ENCODE measurements at regions not wholly inside any gene's neighbourhood (a gene's known extent, or its start where the extent isn't known, plus 50 kb on each side); places are given as distances from the start of the nearest gene placed in this dataset.
"Not testable (repeated sequence)": the region's sequence is repeated elsewhere in the genome, so short reads cannot be mapped to it uniquely, and the experiment has no call there.

GRCh38 chr1:101121504-101121903 lies 95.9 kb upstream of the DPH5 start:
- Histone ChIP-seq H3F3A (ENCODE audit: insufficient read depth) (no peaks in the 10 kb centered on the region), H3K79me2 (ENCODE audit: insufficient read depth) (no peaks in the 10 kb centered on the region), H3K4me2 (ENCODE audit: unreplicated experiment) (no peak overlapping the region), H3K4me1 (ENCODE audit: insufficient read depth) (no peaks in the 10 kb centered on the region), H2AFZ (no peak overlapping the region), H3K9me3 (ENCODE audit: low read depth) (no peaks in the 10 kb centered on the region), H3K4me3 (no peak overlapping the region), H3K36me3 (ENCODE audit: low read depth) (no peaks in the 10 kb centered on the region), H3K9me2 (ENCODE audit: insufficient read depth) (no peaks in the 10 kb centered on the region), H3K27ac (no peak overlapping the region), H3K9ac (no peak overlapping the region), H4K20me1 (ENCODE audit: insufficient read depth) (no peaks in the 10 kb centered on the region), H3K27me3 (replicated peaks; ENCODE audit: insufficient read depth) (no peaks in the 10 kb centered on the region)
- 100% methylated on average over 1 of the region's 1 CpG for WGBS, 2 experiments (ENCODE audit: low coverage in 1 of 2, low lambda C conversion rate in 2 of 2, missing lambda C conversion rate in 2 of 2)
- TF ChIP-seq EZH2 (IDR thresholded peaks at IDR 0.05; ENCODE audit: insufficient read depth, poor library complexity, severe bottlenecking) (no peak), EZH2phosphoT487 (IDR thresholded peaks at IDR 0.05; ENCODE audit: insufficient read depth, low read depth) (no peak)
- no peak for DNase-seq
- in situ Hi-C loops (cut with MboI): no loop called here

DNA sequence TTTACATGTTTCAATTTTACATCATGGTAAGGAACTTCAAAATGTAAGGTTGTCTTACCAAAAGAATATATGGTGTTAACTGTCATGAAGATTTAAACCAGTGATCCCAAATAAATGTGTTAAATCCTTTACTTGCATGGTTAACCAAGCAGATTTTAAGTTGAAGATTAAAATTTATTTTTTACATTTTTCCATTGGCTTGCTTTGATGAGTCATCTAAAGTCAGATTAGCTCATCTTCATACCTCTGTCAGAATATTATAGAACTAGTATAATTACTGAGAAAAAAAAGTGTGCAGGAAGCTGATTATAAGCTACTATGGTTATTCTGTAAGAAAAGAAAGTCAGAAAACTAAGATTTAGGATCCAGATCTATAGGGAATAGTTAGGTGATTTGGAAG lies 95.3 kb upstream of the DPH5 start:
- H3K27ac ChIP-seq: no peak overlapping the region
- H3K9me3 ChIP-seq (ENCODE audit: low read depth): no peaks in the 10 kb centered on the region
- H3F3A ChIP-seq (ENCODE audit: insufficient read depth): no peaks in the 10 kb centered on the region
- no peak overlapping the region for H3K9ac ChIP-seq
- no peaks in the 10 kb centered on the region for H3K36me3 ChIP-seq (ENCODE audit: low read depth)
- H3K4me2 ChIP-seq (ENCODE audit: unreplicated experiment): no peak overlapping the region
- no peaks in the 10 kb centered on the region for H3K27me3 ChIP-seq (replicated peaks; ENCODE audit: insufficient read depth)
- DNase-seq: peak; percentile 20
- no peaks in the 10 kb centered on the region for H3K4me1 ChIP-seq (ENCODE audit: insufficient read depth)
- no peak overlapping the region for H2AFZ ChIP-seq
- TF ChIP-seq EZH2phosphoT487 (IDR thresholded peaks at IDR 0.05; ENCODE audit: insufficient read depth, low read depth) (no peak), EZH2 (IDR thresholded peaks at IDR 0.05; ENCODE audit: insufficient read depth, poor library complexity, severe bottlenecking) (no peak)
- no peaks in the 10 kb centered on the region for H3K79me2 ChIP-seq (ENCODE audit: insufficient read depth)
- no peak overlapping the region for H3K4me3 ChIP-seq
- H3K9me2 ChIP-seq (ENCODE audit: insufficient read depth): no peaks in the 10 kb centered on the region
- no peaks in the 10 kb centered on the region for H4K20me1 ChIP-seq (ENCODE audit: insufficient read depth)
- in situ Hi-C loops (cut with MboI): no loop called here

GRCh38 chr1:101119289-101119688 lies 93.7 kb upstream of the DPH5 start:
- DNase-seq: no peak
- whole genome bisulfite sequencing, 2 experiments (ENCODE audit: low coverage in 1 of 2, low lambda C conversion rate in 2 of 2, missing lambda C conversion rate in 2 of 2): 79 to 81% methylated on average over 4 of the region's 4 CpGs
- Histone ChIP-seq H3F3A (ENCODE audit: insufficient read depth) (no peaks in the 10 kb centered on the region), H3K4me1 (ENCODE audit: insufficient read depth) (no peaks in the 10 kb centered on the region), H3K4me3 (no peak overlapping the region), H3K27me3 (replicated peaks; ENCODE audit: insufficient read depth) (no peaks in the 10 kb centered on the region), H4K20me1 (ENCODE audit: insufficient read depth) (no peaks in the 10 kb centered on the region), H3K9ac (no peak overlapping the region), H3K79me2 (ENCODE audit: insufficient read depth) (no peaks in the 10 kb centered on the region), H3K4me2 (ENCODE audit: unreplicated experiment) (no peak overlapping the region), H3K9me3 (ENCODE audit: low read depth) (no peaks in the 10 kb centered on the region), H3K36me3 (ENCODE audit: low read depth) (no peaks in the 10 kb centered on the region), H2AFZ (no peak overlapping the region), H3K27ac (no peak overlapping the region), H3K9me2 (ENCODE audit: insufficient read depth) (no peaks in the 10 kb centered on the region)
- in situ Hi-C loops (cut with MboI): no loop called here
- TF ChIP-seq EZH2 (IDR thresholded peaks at IDR 0.05; ENCODE audit: insufficient read depth, poor library complexity, severe bottlenecking): no peak
- no peak for TF ChIP-seq EZH2phosphoT487 (IDR thresholded peaks at IDR 0.05; ENCODE audit: insufficient read depth, low read depth)

DNA sequence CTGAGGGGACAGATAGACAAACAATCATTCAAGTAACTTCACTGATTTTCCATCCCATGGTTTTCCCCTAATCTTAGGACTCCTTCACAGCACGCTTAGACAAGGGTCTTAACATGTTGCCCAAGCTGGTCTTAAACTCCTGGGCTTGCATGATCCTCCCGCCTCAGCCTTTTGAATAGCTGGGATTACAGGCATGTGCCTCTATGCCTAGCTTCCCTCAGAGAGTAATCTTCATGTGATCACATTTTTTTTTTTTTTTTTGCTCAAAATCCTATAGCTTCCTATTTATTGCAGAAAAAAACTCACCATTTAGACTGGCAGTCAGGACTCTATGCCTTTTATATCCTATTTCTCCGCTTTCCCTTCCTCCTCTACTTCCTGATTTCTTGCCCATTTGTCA lies 90.4 kb upstream of the DPH5 start:
- H3K4me3 ChIP-seq: no peak overlapping the region
- in situ Hi-C loops (cut with MboI): no loop called here
- H3K27me3 ChIP-seq (replicated peaks; ENCODE audit: insufficient read depth): no peaks in the 10 kb centered on the region
- H3K4me2 ChIP-seq (ENCODE audit: unreplicated experiment): no peak overlapping the region
- H3K79me2 ChIP-seq (ENCODE audit: insufficient read depth): no peaks in the 10 kb centered on the region
- H2AFZ ChIP-seq: no peak overlapping the region
- no peaks in the 10 kb centered on the region for H3K9me2 ChIP-seq (ENCODE audit: insufficient read depth)
- no peak for DNase-seq
- H3K9me3 ChIP-seq (ENCODE audit: low read depth): no peaks in the 10 kb centered on the region
- H3K4me1 ChIP-seq (ENCODE audit: insufficient read depth): no peaks in the 10 kb centered on the region
- 94 to 95% methylated on average over 3 of the region's 3 CpGs for WGBS, 2 experiments (ENCODE audit: low coverage in 1 of 2, low lambda C conversion rate in 2 of 2, missing lambda C conversion rate in 2 of 2)
- TF ChIP-seq EZH2phosphoT487 (IDR thresholded peaks at IDR 0.05; ENCODE audit: insufficient read depth, low read depth) (no peak), EZH2 (IDR thresholded peaks at IDR 0.05; ENCODE audit: insufficient read depth, poor library complexity, severe bottlenecking) (no peak)
- no peak overlapping the region for H3K27ac ChIP-seq
- H3K36me3 ChIP-seq (ENCODE audit: low read depth): no peaks in the 10 kb centered on the region
- no peaks in the 10 kb centered on the region for H4K20me1 ChIP-seq (ENCODE audit: insufficient read depth)
- H3F3A ChIP-seq (ENCODE audit: insufficient read depth): no peaks in the 10 kb centered on the region
- no peak overlapping the region for H3K9ac ChIP-seq

DNA sequence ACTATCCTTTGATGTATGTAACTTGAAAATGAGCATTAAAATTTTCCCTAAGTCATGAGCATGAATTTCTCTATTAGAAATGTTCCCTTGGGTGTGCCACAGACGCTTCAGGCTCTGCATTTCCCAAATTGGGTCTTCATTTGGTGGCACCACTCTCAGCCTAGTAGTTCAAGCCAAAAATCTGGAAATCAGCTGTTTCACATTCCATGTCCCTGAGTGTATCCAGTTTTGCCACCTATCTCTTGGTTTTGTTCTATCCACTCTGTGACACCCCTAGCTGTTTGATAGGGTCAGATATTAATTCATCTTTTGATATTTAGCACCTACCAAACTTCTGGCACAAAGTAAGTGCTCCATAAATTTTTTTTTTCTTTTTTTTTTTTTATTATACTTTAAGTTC lies 89.5 kb upstream of the DPH5 start:
- H3K4me3 ChIP-seq: no peak overlapping the region
- H2AFZ ChIP-seq: no peak overlapping the region
- H3K27ac ChIP-seq: no peak overlapping the region
- peak; percentile 20 for DNase-seq
- in situ Hi-C loops (cut with MboI): no loop called here
- no peaks in the 10 kb centered on the region for H3K4me1 ChIP-seq (ENCODE audit: insufficient read depth)
- H3K79me2 ChIP-seq (ENCODE audit: insufficient read depth): no peaks in the 10 kb centered on the region
- no peaks in the 10 kb centered on the region for H3K27me3 ChIP-seq (replicated peaks; ENCODE audit: insufficient read depth)
- H3K4me2 ChIP-seq (ENCODE audit: unreplicated experiment): no peak overlapping the region
- 11 to 12% methylated on average over 1 of the region's 1 CpG for WGBS, 2 experiments (ENCODE audit: low coverage in 1 of 2, low lambda C conversion rate in 2 of 2, missing lambda C conversion rate in 2 of 2)
- H3K9me3 ChIP-seq (ENCODE audit: low read depth): no peaks in the 10 kb centered on the region
- no peaks in the 10 kb centered on the region for H3F3A ChIP-seq (ENCODE audit: insufficient read depth)
- no peaks in the 10 kb centered on the region for H3K36me3 ChIP-seq (ENCODE audit: low read depth)
- no peak overlapping the region for H3K9ac ChIP-seq
- H4K20me1 ChIP-seq (ENCODE audit: insufficient read depth): no peaks in the 10 kb centered on the region
- TF ChIP-seq EZH2 (IDR thresholded peaks at IDR 0.05; ENCODE audit: insufficient read depth, poor library complexity, severe bottlenecking) (no peak), EZH2phosphoT487 (IDR thresholded peaks at IDR 0.05; ENCODE audit: insufficient read depth, low read depth) (no peak)
- no peaks in the 10 kb centered on the region for H3K9me2 ChIP-seq (ENCODE audit: insufficient read depth)

DNA sequence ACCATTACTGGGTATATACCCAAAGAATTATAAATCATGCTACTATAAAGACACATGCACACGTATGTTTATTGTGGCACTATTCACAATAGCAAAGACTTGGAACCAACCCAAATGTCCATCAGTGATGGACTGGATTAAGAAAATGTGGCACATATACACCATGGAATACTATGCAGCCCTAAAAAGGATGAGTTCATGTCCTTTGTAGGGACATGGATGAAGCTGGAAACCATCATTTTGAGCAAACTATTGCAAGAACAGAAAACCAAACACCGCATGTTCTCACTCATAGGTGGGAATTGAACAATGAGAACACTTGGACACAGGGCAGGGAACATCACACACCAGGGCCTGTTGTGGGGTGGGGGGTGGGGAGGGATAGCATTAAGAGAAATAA lies 88.5 kb upstream of the DPH5 start:
- in situ Hi-C loops (cut with MboI); H4K20me1 ChIP-seq (ENCODE audit: insufficient read depth); H2AFZ ChIP-seq; H3K9me2 ChIP-seq (ENCODE audit: insufficient read depth); DNase-seq; H3F3A ChIP-seq (ENCODE audit: insufficient read depth); H3K27ac ChIP-seq; H3K36me3 ChIP-seq (ENCODE audit: low read depth); H3K4me2 ChIP-seq (ENCODE audit: unreplicated experiment); H3K9ac ChIP-seq; H3K4me1 ChIP-seq (ENCODE audit: insufficient read depth); H3K9me3 ChIP-seq (ENCODE audit: low read depth); H3K79me2 ChIP-seq (ENCODE audit: insufficient read depth); H3K27me3 ChIP-seq (replicated peaks; ENCODE audit: insufficient read depth); H3K4me3 ChIP-seq: not testable (repeated sequence)
- 83 to 100% methylated on average over 2 of the region's 2 CpGs for WGBS, 2 experiments (ENCODE audit: low coverage in 1 of 2, low lambda C conversion rate in 2 of 2, missing lambda C conversion rate in 2 of 2)

All from GM23248 (cell line).